ENCODE measurements at regions not wholly inside any gene's neighbourhood (a gene's known extent, or its start where the extent isn't known, plus 50 kb on each side); places are given as distances from the start of the nearest gene placed in this dataset.

- Histone ChIP-seq H3K9me2 (ENCODE audit: insufficient read depth) (no peaks in the 10 kb centered on the region), H3K79me2 (replicated peaks; ENCODE audit: insufficient read depth) (no peaks in the 10 kb centered on the region), H3K4me1 (ENCODE audit: insufficient read depth) (no peaks in the 10 kb centered on the region), H2AFZ (no peak overlapping the region), H3K36me3 (ENCODE audit: insufficient read depth) (no peaks in the 10 kb centered on the region), H3F3A (replicated peaks; ENCODE audit: low read depth) (no peaks in the 10 kb centered on the region), H3K27me3 (ENCODE audit: insufficient read depth) (no peaks in the 10 kb centered on the region), H4K20me1 (replicated peaks; ENCODE audit: insufficient read depth) (no peaks in the 10 kb centered on the region), H3K4me3 (no peak overlapping the region), H3K4me2 (no peak overlapping the region), H3K27ac (ENCODE audit: low read depth) (no peak overlapping the region)
- DNase-seq (ENCODE audit: low spot score) (no peak), ATAC-seq (no peak)
- Mint-ChIP-seq H3K27me3 (ENCODE audit: insufficient read depth, low read depth, poor library complexity) (no peaks in the 10 kb centered on the region), H3K4me3 (no peak overlapping the region), H3K9me3 (no peaks in the 10 kb centered on the region), H3K4me1 (no peaks in the 10 kb centered on the region; the same call in 2 of the 3 replicates), H3K27ac (no peak overlapping the region), H3K36me3 (ENCODE audit: low read depth) (no peaks in the 10 kb centered on the region)
- TF ChIP-seq ZNF462 (CRISPR knock-in tag; IDR thresholded peaks at IDR 0.05) (no peak), REST (IDR thresholded peaks at IDR 0.05; ENCODE audit: unreplicated experiment) (no peak), CTCF (conservative IDR thresholded peaks at IDR 0.05; ENCODE audit: low read depth in 2 of 2) (no peak), JUNB (IDR thresholded peaks at IDR 0.05; ENCODE audit: unreplicated experiment) (no peak), POLR2AphosphoS5 (IDR thresholded peaks at IDR 0.05; ENCODE audit: low read depth) (no peak), CREB1 (CRISPR knock-in tag; IDR thresholded peaks at IDR 0.05; ENCODE audit: low read depth) (no peak), STAT1 (IDR thresholded peaks at IDR 0.05; ENCODE audit: unreplicated experiment) (no peak), ZNF114 (CRISPR knock-in tag; IDR thresholded peaks at IDR 0.05) (no peak), ETS1 (IDR thresholded peaks at IDR 0.05) (no peak)
Observed at GRCh38 chr2:49255409-49255971, 101.2 kb upstream of the FSHR start.

All from GM23338 (cell line).